Fibroblast of lung (primary cell): ENCODE measurements at regions not wholly inside any gene's neighbourhood (a gene's known extent, or its start where the extent isn't known, plus 50 kb on each side); places are given as distances from the start of the nearest gene placed in this dataset.

Source experiments
- EZH2 ChIP-seq: IDR thresholded peaks from 2 replicates; pipeline ENCODE4 v1.5.1; 2012; ENCODE audit warnings: low read length, control low read depth, mild to moderate bottlenecking; ENCODE audit errors: missing control alignments
- TF ChIP-seq, protein P1 (sequence below), 2 donors: IDR thresholded peaks in 1 of 2; conservative IDR thresholded peaks in 1 of 2; 1 replicate in 1 of 2; 2 replicates in 1 of 2; pipeline ENCODE4 v1.5.1; 2011 to 2012; ENCODE audit warnings: low read length in 2 of 2, control low read depth in 1 of 2, inconsistent platforms in 1 of 2, low read depth in 1 of 2, mild to moderate bottlenecking in 1 of 2

DNA sequence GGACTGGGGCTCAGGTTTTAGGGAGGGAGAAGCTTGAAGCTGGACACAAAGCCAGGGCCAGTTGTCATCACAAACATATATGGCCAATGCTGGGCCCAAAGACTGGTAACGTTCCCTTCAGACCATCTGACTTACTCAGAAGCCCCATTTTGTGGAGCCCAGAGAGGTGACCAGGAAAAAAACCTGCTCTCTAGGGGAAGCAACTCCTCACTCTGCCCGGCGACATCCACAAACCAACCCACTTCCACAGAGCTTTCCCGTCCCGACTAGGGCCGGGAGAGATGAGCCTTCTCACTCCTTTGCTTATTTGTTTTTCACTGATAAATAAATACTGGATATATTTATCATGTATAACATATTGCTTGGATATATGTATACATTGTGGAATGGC, 180.9 kb upstream of the RTL1 start:
- no peak for TF ChIP-seq EZH2
- TF ChIP-seq, protein P1, sequence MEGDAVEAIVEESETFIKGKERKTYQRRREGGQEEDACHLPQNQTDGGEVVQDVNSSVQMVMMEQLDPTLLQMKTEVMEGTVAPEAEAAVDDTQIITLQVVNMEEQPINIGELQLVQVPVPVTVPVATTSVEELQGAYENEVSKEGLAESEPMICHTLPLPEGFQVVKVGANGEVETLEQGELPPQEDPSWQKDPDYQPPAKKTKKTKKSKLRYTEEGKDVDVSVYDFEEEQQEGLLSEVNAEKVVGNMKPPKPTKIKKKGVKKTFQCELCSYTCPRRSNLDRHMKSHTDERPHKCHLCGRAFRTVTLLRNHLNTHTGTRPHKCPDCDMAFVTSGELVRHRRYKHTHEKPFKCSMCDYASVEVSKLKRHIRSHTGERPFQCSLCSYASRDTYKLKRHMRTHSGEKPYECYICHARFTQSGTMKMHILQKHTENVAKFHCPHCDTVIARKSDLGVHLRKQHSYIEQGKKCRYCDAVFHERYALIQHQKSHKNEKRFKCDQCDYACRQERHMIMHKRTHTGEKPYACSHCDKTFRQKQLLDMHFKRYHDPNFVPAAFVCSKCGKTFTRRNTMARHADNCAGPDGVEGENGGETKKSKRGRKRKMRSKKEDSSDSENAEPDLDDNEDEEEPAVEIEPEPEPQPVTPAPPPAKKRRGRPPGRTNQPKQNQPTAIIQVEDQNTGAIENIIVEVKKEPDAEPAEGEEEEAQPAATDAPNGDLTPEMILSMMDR (conservative IDR thresholded peaks at IDR 0.05 in 1 of 2, IDR thresholded peaks at IDR 0.05 in 1 of 2; ENCODE audit: low read depth in 1 of 2, low read length in 2 of 2) = no peak
